Dendritic cell treated with granulocyte-macrophage colony-stimulating factor and Interleukin-4, amounts not matched to agents 40 ng/mL and 50 ng/mL, for 4 days (primary cell): ENCODE measurements at regions not wholly inside any gene's neighbourhood (a gene's known extent, or its start where the extent isn't known, plus 50 kb on each side); places are given as distances from the start of the nearest gene placed in this dataset.

Experiments
- H3K27ac Mint-ChIP-seq: one replicate; pipeline ENCODE4 v1.8.0; 2022; ENCODE audit warnings: mild to moderate bottlenecking, mixed read lengths
- H3K27me3 Mint-ChIP-seq: one replicate; pipeline ENCODE4 v1.8.0; 2022; ENCODE audit warnings: mild to moderate bottlenecking, mixed read lengths
- H3K36me3 Mint-ChIP-seq: one replicate; pipeline ENCODE4 v1.8.0; 2022; ENCODE audit warnings: low read depth, mixed read lengths
- H3K4me1 Mint-ChIP-seq: one replicate; pipeline ENCODE4 v1.8.0; 2022; ENCODE audit warnings: low read depth, mixed read lengths
- H3K4me3 Mint-ChIP-seq: one replicate; pipeline ENCODE4 v1.8.0; 2022; ENCODE audit warnings: mild to moderate bottlenecking, moderate library complexity, mixed read lengths
- H3K9me3 Mint-ChIP-seq: one replicate; pipeline ENCODE4 v1.8.0; 2022; ENCODE audit warnings: mixed read lengths
- intact Hi-C: fragments of 100-400 bp; cut with micrococcal nuclease; formaldehyde crosslinking; loops from one replicate; pipeline ENCODE4 v1.15.0; 2022

DNA sequence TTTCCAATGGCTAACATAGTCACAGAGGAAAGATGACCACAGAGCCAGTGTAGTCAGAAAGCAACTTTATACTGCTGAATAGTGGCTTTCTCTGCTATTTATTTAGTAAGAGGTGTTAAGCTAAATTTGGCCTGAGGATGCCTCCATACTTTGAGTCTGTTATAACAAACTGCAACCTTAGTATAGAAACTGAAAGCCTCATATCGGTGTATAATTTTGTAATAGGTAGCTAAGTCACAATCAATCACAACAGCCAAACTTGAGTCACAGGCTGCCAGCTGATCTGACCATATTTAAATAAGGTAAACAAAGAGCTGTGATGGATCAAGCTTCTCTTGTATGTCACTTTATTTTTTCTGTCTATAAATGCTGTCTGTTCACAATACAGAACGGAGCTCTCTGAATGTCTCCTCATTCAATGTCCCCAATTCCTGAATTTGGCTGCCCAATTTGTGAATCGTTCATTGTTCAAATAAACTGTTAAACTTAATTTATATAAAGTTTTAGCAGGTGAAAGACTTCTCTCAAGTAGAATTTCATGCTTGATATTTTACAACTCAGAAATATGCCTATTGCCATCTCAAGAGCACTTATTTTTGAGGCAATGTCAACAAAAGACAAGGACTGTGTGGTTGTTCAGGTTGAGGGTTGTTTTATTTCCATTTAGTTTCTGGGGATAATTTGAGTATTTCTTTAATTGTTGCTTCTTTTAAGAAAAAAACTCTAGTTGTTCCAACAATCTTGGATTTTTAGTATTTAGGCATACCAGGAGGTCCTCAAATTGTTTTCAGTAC lies 339.7 kb upstream of the B3GALT2 start:
- Mint-ChIP-seq H3K4me1 (no peaks in the 10 kb centered on the region), H3K27ac (no peak overlapping the region), H3K4me3 (no peak overlapping the region), H3K36me3 (no peaks in the 10 kb centered on the region), H3K27me3 (no peaks in the 10 kb centered on the region), H3K9me3 (no peaks in the 10 kb centered on the region)
- intact Hi-C loops, result no loop called here

DNA sequence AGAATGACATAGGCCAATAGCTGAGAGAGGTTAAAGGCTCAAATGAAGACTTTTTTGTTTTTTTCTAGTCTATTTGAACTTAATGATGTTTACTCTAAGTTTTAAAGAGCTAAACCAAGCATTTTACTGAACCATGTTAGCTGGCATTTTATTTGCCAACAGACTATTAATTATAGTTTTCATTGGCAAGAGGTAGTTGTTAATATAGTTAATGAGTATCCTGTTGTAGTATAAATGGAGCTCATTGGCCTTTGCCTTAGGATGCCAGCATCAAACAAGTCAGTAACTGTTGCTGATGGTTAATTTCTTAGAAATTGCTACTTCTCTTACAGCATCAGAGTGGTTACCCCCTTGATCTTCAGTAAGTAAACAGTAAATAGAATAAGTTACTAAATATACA lies 339.0 kb upstream of the B3GALT2 start:
- H3K27me3 Mint-ChIP-seq, result no peaks in the 10 kb centered on the region
- no peaks in the 10 kb centered on the region for H3K4me1 Mint-ChIP-seq
- no peaks in the 10 kb centered on the region for H3K36me3 Mint-ChIP-seq
- intact Hi-C loops, result no loop called here
- H3K9me3 Mint-ChIP-seq, result no peaks in the 10 kb centered on the region
- H3K27ac Mint-ChIP-seq, result no peak overlapping the region
- no peak overlapping the region for H3K4me3 Mint-ChIP-seq

DNA sequence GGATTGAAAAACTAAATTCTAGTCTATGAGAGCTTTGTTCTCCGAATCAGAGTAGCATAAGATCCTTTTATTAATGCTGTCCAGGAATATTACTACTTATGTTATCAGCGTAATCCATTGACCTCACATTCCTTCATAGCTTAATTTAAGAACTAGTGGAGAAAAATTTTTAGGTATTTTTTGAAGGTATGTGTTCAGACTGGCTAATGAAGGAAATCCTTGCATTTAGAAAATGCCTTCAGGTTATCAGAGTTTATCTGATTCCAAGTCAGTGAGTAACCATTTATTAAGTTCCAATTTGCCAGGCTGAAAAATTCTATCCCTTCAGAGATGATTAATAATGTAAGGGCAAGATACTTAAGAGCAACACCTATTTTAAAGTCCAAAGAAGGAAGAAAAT lies 338.2 kb upstream of the B3GALT2 start:
- intact Hi-C loops, result no loop called here
- no peaks in the 10 kb centered on the region for H3K36me3 Mint-ChIP-seq
- no peak overlapping the region for H3K4me3 Mint-ChIP-seq
- no peaks in the 10 kb centered on the region for H3K4me1 Mint-ChIP-seq
- H3K27me3 Mint-ChIP-seq, result no peaks in the 10 kb centered on the region
- no peak overlapping the region for H3K27ac Mint-ChIP-seq
- H3K9me3 Mint-ChIP-seq, result no peaks in the 10 kb centered on the region

DNA sequence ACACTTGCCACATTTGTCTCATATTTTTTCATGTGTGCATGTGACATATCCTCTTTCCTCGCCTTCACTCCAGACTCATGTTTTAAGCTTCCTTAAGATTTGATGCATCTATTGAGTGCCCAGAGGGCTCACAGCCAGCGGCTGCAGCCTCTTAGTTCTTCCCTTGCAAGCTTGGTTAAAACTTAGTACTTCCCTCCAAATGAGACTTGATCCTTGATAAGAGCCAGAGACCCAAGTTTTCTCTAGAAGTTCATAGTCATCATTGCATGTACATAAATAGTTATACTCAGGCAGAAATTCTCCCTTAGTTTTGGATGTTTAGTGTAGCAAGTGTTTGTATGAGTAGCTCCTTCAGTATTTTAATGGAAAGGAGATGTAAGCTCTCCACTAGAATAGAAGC lies 337.6 kb upstream of the B3GALT2 start:
- Mint-ChIP-seq H3K9me3 (no peaks in the 10 kb centered on the region), H3K27me3 (no peaks in the 10 kb centered on the region), H3K4me1 (no peaks in the 10 kb centered on the region), H3K36me3 (no peaks in the 10 kb centered on the region), H3K27ac (no peak overlapping the region), H3K4me3 (no peak overlapping the region)
- intact Hi-C loops, result no loop called here

DNA sequence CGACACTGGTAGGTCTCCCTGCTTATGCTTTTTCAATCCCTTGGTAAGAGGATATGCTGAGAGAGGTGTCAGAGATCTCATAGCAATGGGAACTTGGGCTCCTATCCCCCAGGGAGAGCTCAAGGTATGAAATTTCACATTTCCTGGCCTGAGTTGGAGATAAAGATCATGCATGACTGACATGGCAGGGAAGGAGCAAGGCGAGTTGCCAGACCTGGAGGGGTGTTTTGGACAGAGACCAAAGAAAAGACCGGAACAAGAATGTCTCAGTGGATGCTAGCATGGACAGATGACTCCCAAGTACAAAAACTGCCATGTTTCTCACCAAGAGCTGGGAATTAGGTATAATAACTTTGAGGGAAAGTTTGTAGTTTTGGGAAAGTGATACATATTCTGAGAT lies 334.1 kb upstream of the B3GALT2 start:
- Mint-ChIP-seq H3K27me3 (no peaks in the 10 kb centered on the region), H3K27ac (no peak overlapping the region), H3K9me3 (no peaks in the 10 kb centered on the region), H3K4me3 (no peak overlapping the region), H3K36me3 (no peaks in the 10 kb centered on the region), H3K4me1 (no peaks in the 10 kb centered on the region)
- intact Hi-C loops, result no loop called here

DNA sequence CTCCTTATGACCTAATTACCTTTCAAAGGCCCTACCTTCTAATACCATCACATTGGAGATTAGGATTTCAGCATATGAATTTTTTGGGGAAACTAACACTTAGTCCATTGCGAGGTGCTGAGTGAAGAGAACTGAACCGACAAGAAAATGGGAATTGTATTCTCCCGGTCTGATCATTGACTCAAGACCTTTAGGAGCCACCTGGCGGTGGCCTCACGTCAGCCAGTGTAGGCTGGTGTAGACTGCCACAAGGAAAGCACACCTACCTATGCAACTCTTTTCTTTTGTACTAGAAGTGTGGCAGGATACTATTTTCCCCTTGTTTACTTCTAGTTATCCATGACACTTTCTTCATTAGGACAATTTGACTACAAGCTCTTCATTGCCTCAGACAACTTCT lies 333.5 kb upstream of the B3GALT2 start:
- Mint-ChIP-seq H3K4me1 (no peaks in the 10 kb centered on the region), H3K27ac (no peak overlapping the region), H3K36me3 (no peaks in the 10 kb centered on the region), H3K9me3 (no peaks in the 10 kb centered on the region), H3K4me3 (no peak overlapping the region), H3K27me3 (no peaks in the 10 kb centered on the region)
- intact Hi-C loops, result no loop called here

DNA sequence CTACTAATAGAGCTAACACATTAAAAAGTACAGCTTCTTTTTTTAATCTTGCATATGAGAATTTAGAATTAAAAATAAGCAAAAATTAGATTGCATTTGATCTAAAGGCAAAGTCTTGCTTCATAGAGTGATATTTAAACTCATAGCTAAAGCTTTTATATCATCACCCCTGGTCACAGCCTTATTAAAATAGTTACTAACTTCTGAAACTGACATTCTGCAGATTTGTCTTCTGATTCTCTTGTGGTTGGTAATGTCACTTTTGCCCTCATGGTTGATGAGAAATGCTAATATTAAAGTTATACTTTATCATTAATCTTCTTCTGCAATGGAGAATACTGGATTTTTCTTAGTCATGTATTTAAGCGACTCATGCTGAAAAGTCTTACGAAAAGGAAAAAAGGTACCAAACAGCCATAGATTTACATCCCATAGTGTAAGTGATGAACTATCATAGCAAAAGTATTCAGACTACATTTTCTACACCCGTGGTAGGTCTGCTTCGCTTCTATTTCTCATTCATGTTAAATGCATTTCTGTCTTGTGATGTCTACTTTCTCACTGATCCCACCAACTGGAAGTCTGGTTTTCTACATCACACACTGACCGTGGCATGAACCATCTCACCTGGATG lies 330.5 kb upstream of the B3GALT2 start:
- Mint-ChIP-seq H3K36me3 (no peaks in the 10 kb centered on the region), H3K4me3 (no peak overlapping the region), H3K27ac (no peak overlapping the region), H3K9me3 (peaks cover 12% of the 10 kb centered on the region), H3K27me3 (no peaks in the 10 kb centered on the region), H3K4me1 (no peaks in the 10 kb centered on the region)
- intact Hi-C loops, result no loop called here

DNA sequence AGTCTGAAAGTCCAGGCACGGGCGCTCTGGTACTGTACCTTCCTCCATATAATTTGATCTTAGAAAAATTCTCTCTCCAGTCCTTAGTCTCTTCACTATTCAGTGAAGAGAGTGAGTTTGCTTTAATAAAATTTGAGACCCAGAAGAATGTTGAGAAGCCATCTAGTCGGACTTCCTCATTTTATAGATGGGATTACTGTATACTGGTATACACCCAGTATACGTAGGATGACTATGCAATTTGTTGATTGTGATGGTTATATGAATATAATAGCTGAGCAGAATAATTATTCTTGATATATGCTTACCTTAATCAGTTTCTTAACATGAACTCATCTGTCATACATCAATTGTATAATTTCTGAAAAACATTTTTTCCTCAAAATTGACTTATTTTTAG lies 328.0 kb upstream of the B3GALT2 start:
- intact Hi-C loops, result no loop called here
- no peak overlapping the region for H3K27ac Mint-ChIP-seq
- no peak overlapping the region for H3K4me3 Mint-ChIP-seq
- H3K4me1 Mint-ChIP-seq, result no peaks in the 10 kb centered on the region
- no peaks in the 10 kb centered on the region for H3K27me3 Mint-ChIP-seq
- H3K36me3 Mint-ChIP-seq, result no peaks in the 10 kb centered on the region
- H3K9me3 Mint-ChIP-seq, result peaks cover 20% of the 10 kb centered on the region

DNA sequence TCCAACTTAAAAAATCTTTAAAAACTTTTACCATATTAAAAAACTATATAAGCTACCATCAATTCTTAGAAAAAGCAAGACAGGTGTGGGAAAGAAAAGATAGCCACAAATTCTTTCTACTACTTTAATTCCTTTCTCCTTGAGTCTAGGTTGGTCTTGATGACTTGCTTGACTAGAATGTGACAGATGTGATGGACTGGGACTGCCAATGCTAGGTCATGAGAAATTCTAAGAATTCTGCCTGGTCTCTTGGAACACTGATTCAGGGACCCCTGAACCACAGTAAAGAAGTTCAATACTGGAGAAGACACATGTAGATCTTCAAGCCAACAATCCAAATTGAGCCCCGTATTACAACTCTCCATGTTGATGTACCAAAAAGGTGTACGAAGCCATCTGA lies 326.6 kb upstream of the B3GALT2 start:
- no peaks in the 10 kb centered on the region for H3K27me3 Mint-ChIP-seq
- no peak overlapping the region for H3K4me3 Mint-ChIP-seq
- intact Hi-C loops, result no loop called here
- H3K27ac Mint-ChIP-seq, result no peak overlapping the region
- no peaks in the 10 kb centered on the region for H3K36me3 Mint-ChIP-seq
- H3K4me1 Mint-ChIP-seq, result no peaks in the 10 kb centered on the region
- peaks cover 20% of the 10 kb centered on the region for H3K9me3 Mint-ChIP-seq

DNA sequence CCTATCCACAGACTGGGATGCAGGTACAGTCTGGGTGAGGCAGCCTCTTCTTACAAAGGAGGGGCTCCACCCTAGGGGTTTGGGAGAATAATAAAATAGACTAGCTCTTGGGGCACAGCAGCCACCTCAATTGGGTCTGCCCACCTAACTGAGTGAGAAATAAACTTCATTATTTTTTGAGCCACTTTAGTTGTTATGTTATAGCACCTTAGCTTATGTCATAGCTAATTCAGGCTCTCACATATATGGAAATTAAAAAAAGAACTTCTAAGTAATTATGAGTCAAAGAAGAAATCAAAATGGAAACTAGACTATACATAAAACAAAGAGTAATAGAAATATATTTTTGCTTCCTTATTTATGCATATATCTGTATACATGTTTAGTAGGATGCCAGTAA lies 318.5 kb upstream of the B3GALT2 start:
- Mint-ChIP-seq H3K27me3 (no peaks in the 10 kb centered on the region), H3K4me1 (no peaks in the 10 kb centered on the region), H3K27ac (no peak overlapping the region), H3K9me3 (no peaks in the 10 kb centered on the region), H3K36me3 (no peaks in the 10 kb centered on the region), H3K4me3 (no peak overlapping the region)
- intact Hi-C loops, result no loop called here

DNA sequence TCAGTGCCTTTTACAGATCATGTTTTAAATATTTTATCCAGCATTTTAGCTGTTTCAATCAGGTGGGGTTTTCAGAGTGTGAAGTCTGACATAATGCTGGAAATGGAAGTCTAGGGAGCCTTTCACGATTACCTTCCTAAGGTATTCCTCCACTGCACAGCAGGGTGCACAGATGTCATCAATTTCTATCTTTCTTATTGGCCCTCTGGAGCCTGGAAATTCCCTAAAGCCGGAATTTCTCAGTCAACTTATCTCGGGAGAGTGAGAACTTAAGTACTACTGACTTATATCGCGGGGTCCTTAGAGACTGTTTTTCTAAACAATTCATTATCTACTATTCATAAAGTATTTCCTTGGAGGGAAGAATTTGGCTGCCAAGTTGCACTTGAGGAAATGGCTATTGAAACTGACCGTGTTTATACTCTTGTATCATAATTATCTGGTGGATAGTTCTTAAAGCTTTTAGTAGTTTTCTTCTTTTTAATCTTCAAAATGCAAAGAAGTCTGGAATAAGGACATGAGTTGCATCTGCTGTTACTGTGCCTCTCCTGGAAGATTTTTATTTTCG lies 311.8 kb upstream of the B3GALT2 start:
- no peak overlapping the region for H3K4me3 Mint-ChIP-seq

DNA sequence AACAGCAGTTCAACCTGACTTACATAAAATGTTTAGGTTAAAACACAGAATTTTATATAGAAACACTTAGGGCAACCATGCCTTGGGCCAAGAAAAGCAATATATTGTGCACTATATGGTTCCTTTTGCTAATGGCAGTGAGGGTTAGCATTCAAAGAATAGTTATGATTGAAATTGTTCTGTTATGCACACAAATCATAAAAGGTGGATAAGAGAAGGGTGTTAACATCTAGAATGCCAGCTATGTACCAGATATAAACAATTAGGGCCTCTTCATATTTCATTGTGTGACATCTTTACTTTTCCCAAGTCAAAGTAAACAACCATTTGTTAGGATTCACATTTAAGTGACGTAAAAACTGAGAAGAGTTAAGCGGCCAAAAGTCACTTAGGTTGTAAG lies 308.0 kb upstream of the B3GALT2 start:
- no peak overlapping the region for H3K27ac Mint-ChIP-seq
- peaks cover 13% of the 10 kb centered on the region for H3K9me3 Mint-ChIP-seq
- H3K4me3 Mint-ChIP-seq, result no peak overlapping the region
- H3K27me3 Mint-ChIP-seq, result no peaks in the 10 kb centered on the region
- no peaks in the 10 kb centered on the region for H3K4me1 Mint-ChIP-seq
- intact Hi-C loops, result no loop called here
- no peaks in the 10 kb centered on the region for H3K36me3 Mint-ChIP-seq

More for the DNA sequence above, 311.8 kb upstream of the B3GALT2 start:
- intact Hi-C loops, result no loop called here
- no peaks in the 10 kb centered on the region for H3K36me3 Mint-ChIP-seq
- no peak overlapping the region for H3K27ac Mint-ChIP-seq
- no peaks in the 10 kb centered on the region for H3K9me3 Mint-ChIP-seq
- H3K4me1 Mint-ChIP-seq, result no peaks in the 10 kb centered on the region
- no peaks in the 10 kb centered on the region for H3K27me3 Mint-ChIP-seq

DNA sequence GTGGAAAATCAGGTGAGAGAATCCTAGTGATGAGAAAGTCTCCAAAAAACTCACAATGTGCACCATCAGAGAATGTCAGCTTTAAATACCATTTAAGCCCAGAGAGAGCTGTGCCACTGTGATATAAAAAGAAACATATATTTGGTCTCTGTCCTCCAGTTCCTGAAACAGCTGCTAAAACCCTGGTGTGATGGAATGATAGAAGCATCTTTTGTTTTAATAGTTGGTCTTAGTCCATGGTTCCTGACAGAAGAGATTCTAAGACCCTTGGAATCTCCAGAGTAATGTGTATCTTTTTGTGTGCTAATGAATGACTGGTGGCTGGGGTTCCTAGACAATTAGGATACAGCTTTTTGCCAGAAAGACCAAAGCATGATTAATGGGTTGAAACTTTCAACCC lies 302.8 kb upstream of the B3GALT2 start:
- Mint-ChIP-seq H3K27me3 (no peaks in the 10 kb centered on the region), H3K27ac (no peak overlapping the region), H3K36me3 (no peaks in the 10 kb centered on the region), H3K4me1 (no peaks in the 10 kb centered on the region), H3K4me3 (no peak overlapping the region), H3K9me3 (peaks cover 13% of the 10 kb centered on the region)
- intact Hi-C loops, result no loop called here

DNA sequence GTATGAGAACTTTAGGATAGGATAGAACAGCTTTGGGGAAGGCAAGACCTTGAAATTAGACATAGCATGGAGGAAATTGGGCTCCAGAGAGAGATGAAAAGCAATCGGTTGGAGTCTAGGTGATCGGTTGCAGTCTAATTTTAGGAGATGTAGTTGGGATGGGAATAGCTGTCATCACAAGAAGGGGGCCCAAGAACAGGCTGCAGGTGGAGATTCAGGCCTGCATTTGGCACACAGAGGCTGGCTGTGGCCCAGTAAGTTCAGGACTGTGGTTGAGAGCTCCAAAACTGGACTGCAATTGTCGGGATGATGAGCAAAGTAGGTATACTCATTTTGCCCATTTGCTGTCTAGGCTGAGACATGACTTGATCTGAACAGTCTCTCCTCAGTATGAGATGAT lies 301.3 kb upstream of the B3GALT2 start:
- Mint-ChIP-seq H3K36me3 (no peaks in the 10 kb centered on the region), H3K4me1 (no peaks in the 10 kb centered on the region), H3K27me3 (no peaks in the 10 kb centered on the region), H3K4me3 (no peak overlapping the region), H3K27ac (no peak overlapping the region), H3K9me3 (peaks cover 13% of the 10 kb centered on the region)
- intact Hi-C loops, result no loop called here
